NOMO-1 treated with dmso at 0.1 percent for 144 hours (cell line): ENCODE measurements at regions not wholly inside any gene's neighbourhood (a gene's known extent, or its start where the extent isn't known, plus 50 kb on each side); places are given as distances from the start of the nearest gene placed in this dataset.
"Not testable (repeated sequence)": the region's sequence is repeated elsewhere in the genome, so short reads cannot be mapped to it uniquely, and the experiment has no call there.

Source experiments
- DNase-seq: peaks from one replicate; lab custom pipeline; 2025; ENCODE audit not compliant: unreplicated experiment; lab: John Stamatoyannopoulos, UW

- DNase-seq: not testable (repeated sequence)
These were observed 102.8 kb upstream of the KCNMA1 start for GRCh38 chr10:77740396-77740795.

GRCh38 chr10:77738496-77739158 is 101.0 kb upstream of the KCNMA1 start:
- no peak for DNase-seq

- no peak for DNase-seq
These were observed 100.0 kb upstream of the KCNMA1 start for GRCh38 chr10:77737608-77738007.

GRCh38 chr10:77735136-77735535 is 97.5 kb upstream of the KCNMA1 start:
- not testable (repeated sequence) for DNase-seq

GRCh38 chr10:77732213-77733003 is 94.8 kb upstream of the KCNMA1 start:
- DNase-seq: no peak

- DNase-seq: no peak
These were observed 89.9 kb upstream of the KCNMA1 start for GRCh38 chr10:77727481-77727880.

GRCh38 chr10:77726732-77727131 is 89.1 kb upstream of the KCNMA1 start:
- DNase-seq: no peak

GRCh38 chr10:77726301-77726700 is 88.7 kb upstream of the KCNMA1 start:
- DNase-seq: no peak

GRCh38 chr10:77724820-77725219 is 87.2 kb upstream of the KCNMA1 start:
- no peak for DNase-seq

GRCh38 chr10:77723376-77723775 is 85.8 kb upstream of the KCNMA1 start:
- DNase-seq: no peak

- DNase-seq: not testable (repeated sequence)
These were observed 85.3 kb upstream of the KCNMA1 start for GRCh38 chr10:77722956-77723355.

GRCh38 chr10:77721815-77722214 is 84.2 kb upstream of the KCNMA1 start:
- DNase-seq: no peak

- DNase-seq: no peak
These were observed 81.3 kb upstream of the KCNMA1 start for GRCh38 chr10:77718957-77719356.

- DNase-seq: not testable (repeated sequence)
These were observed 80.7 kb upstream of the KCNMA1 start for GRCh38 chr10:77718312-77718711.

GRCh38 chr10:77717336-77717735 is 79.7 kb upstream of the KCNMA1 start:
- DNase-seq: no peak

- DNase-seq: no peak
These were observed 79.1 kb upstream of the KCNMA1 start for GRCh38 chr10:77716458-77717317.

GRCh38 chr10:77715536-77715935 is 77.9 kb upstream of the KCNMA1 start:
- DNase-seq: no peak

GRCh38 chr10:77715088-77715487 is 77.5 kb upstream of the KCNMA1 start:
- DNase-seq: no peak

GRCh38 chr10:77713521-77714280 is 76.1 kb upstream of the KCNMA1 start:
- DNase-seq: no peak

GRCh38 chr10:77712207-77712606 is 74.6 kb upstream of the KCNMA1 start:
- DNase-seq: no peak

GRCh38 chr10:77711683-77712049 is 74.1 kb upstream of the KCNMA1 start:
- DNase-seq: no peak
